H1 (cell line): ENCODE measurements at regions not wholly inside any gene's neighbourhood (a gene's known extent, or its start where the extent isn't known, plus 50 kb on each side); places are given as distances from the start of the nearest gene placed in this dataset.

Source experiments
- CTCF ChIA-PET: fragments of 300-600 bp; sonication (Branson Sonifier 250); formaldehyde crosslinking; loops from one replicate; lab custom pipeline; 2021; ENCODE audit not compliant: partially characterized antibody; lab: Charles Lee
- POLR2A ChIA-PET: fragments of 300-600 bp; sonication (Branson Sonifier 250); formaldehyde crosslinking; loops from one replicate; lab custom pipeline; 2021; ENCODE audit warnings: inconsistent platforms; ENCODE audit not compliant: partially characterized antibody; lab: Charles Lee
- DNase-seq, 2 experiments: peaks; one replicate each; pipeline versions ENCODE4 v3.0.0 to v3.0.0-alpha.2; 2010 to 2022; ENCODE audit warnings: low spot score in 2 of 2, low read depth in 1 of 2, mixed read lengths in 1 of 2
- FAIRE-seq: peaks from 2 replicates; lab custom pipeline; 2011; peaks lifted over from hg19 to GRCh38; lab: Jason Lieb, UNC
- H2AFZ ChIP-seq: 2 replicates; pipeline ENCODE4 v1.8.1; 2012; ENCODE audit warnings: low read length, inconsistent platforms
- H2AK5ac ChIP-seq: 2 replicates; pipeline ENCODE4 v1.6.1; 2013; ENCODE audit warnings: low read depth, low read length
- H2BK120ac ChIP-seq: replicated peaks from 2 replicates; pipeline ENCODE3; 2013; ENCODE audit warnings: low read depth, low read length, inconsistent platforms
- H2BK12ac ChIP-seq: 2 replicates; pipeline ENCODE4 v1.6.1; 2013; ENCODE audit warnings: low read depth, low read length
- H2BK15ac ChIP-seq: 2 replicates; pipeline ENCODE4 v1.6.1; 2013; ENCODE audit warnings: low read length
- H2BK20ac ChIP-seq: 2 replicates; pipeline ENCODE4 v1.6.1; 2013; ENCODE audit warnings: low read length
- H2BK5ac ChIP-seq: 2 replicates; pipeline ENCODE4 v1.6.1; 2013; ENCODE audit warnings: low read depth, low read length
- H3K14ac ChIP-seq: 2 replicates; pipeline ENCODE4 v1.6.1; 2013; ENCODE audit warnings: inconsistent platforms; ENCODE audit not compliant: insufficient read length
- H3K18ac ChIP-seq: 2 replicates; pipeline ENCODE4 v1.6.1; 2013; ENCODE audit warnings: low read length; ENCODE audit errors: extremely low read depth
- H3K23ac ChIP-seq: 2 replicates; pipeline ENCODE4 v1.6.1; 2013; ENCODE audit warnings: inconsistent platforms; ENCODE audit not compliant: insufficient read length
- H3K23me2 ChIP-seq: 2 replicates; pipeline ENCODE4 v1.6.1; 2013; ENCODE audit warnings: low read depth, low read length
- H3K27ac ChIP-seq: 2 replicates; pipeline ENCODE4 v1.6.1; 2011; ENCODE audit warnings: low read depth, low read length, inconsistent platforms
- H3K27me3 ChIP-seq, 4 experiments: replicated peaks in 1 of 4; 1 replicate in 1 of 4; 2 replicates in 3 of 4; pipeline versions ENCODE4 v1.6.1 to v1.8.1; 2011 to 2013; ENCODE audit warnings: low read length in 3 of 4, mild to moderate bottlenecking in 3 of 4, inconsistent platforms in 2 of 4, mixed read lengths in 2 of 4, moderate library complexity in 1 of 4; ENCODE audit not compliant: control insufficient read depth in 3 of 4, insufficient read depth in 3 of 4; ENCODE audit errors: extremely low read depth in 1 of 4
- H3K36me3 ChIP-seq, 4 experiments: 2 replicates each; pipeline versions ENCODE4 v1.6.1 to v1.8.1; 2011 to 2013; ENCODE audit warnings: mild to moderate bottlenecking in 4 of 4, low read length in 3 of 4, moderate library complexity in 2 of 4, control low read depth in 1 of 4, inconsistent platforms in 1 of 4; ENCODE audit not compliant: insufficient read depth in 4 of 4, control insufficient read depth in 2 of 4
- H3K4ac ChIP-seq: replicated peaks from 2 replicates; pipeline ENCODE3; 2013; ENCODE audit warnings: low read length, low read depth, mixed read lengths, inconsistent platforms; ENCODE audit not compliant: insufficient read length
- H3K4me1 ChIP-seq, 4 experiments: replicated peaks in 1 of 4; 1 replicate in 1 of 4; 2 replicates in 3 of 4; pipeline versions ENCODE4 v1.6.1 to v1.8.1; 2011 to 2013; ENCODE audit warnings: low read length in 3 of 4, inconsistent platforms in 2 of 4, mixed read lengths in 1 of 4; ENCODE audit not compliant: insufficient read depth in 4 of 4, control insufficient read depth in 3 of 4
- H3K4me2 ChIP-seq, 2 experiments: 2 replicates each; pipeline versions ENCODE4 v1.6.1 to v1.8.1; 2011 to 2013; ENCODE audit warnings: low read depth in 2 of 2, low read length in 2 of 2, control low read depth in 1 of 2, inconsistent platforms in 1 of 2, mild to moderate bottlenecking in 1 of 2; ENCODE audit not compliant: insufficient read depth in 1 of 2
- H3K4me3 ChIP-seq, 4 experiments: fragments of 200-600, 300-600 bp in 1 of 4; sonication (generic), shearing (Covaris generic), sonication (Bioruptor Twin) in 1 of 4; 2 replicates each; pipeline versions ENCODE4 v1.5.1 to v1.8.1; 2011 to 2016; ENCODE audit warnings: low read length in 4 of 4, low read depth in 3 of 4, control low read depth in 2 of 4, inconsistent platforms in 2 of 4, mild to moderate bottlenecking in 2 of 4, mixed read lengths in 1 of 4, moderate library complexity in 1 of 4; ENCODE audit not compliant: insufficient read depth in 2 of 4; ENCODE audit errors: extremely low read depth in 1 of 4
- H3K56ac ChIP-seq: replicated peaks from 2 replicates; pipeline ENCODE3; 2013; ENCODE audit warnings: low read depth, mild to moderate bottlenecking, mixed read lengths, low read length, inconsistent platforms; ENCODE audit not compliant: insufficient read length
- H3K79me1 ChIP-seq: 2 replicates; pipeline ENCODE4 v1.6.1; 2013; ENCODE audit warnings: low read depth, low read length, control low read depth
- H3K79me2 ChIP-seq, 2 experiments: 2 replicates each; pipeline versions ENCODE4 v1.6.1 to v1.8.1; 2012 to 2013; ENCODE audit warnings: low read length in 2 of 2, mild to moderate bottlenecking in 2 of 2, inconsistent platforms in 1 of 2; ENCODE audit not compliant: insufficient read depth in 2 of 2, control insufficient read depth in 1 of 2
- H3K9ac ChIP-seq, 4 experiments: replicated peaks in 1 of 4; 1 replicate in 1 of 4; 2 replicates in 3 of 4; pipeline versions ENCODE4 v1.6.1 to v1.8.1; 2011 to 2013; ENCODE audit warnings: low read depth in 3 of 4, low read length in 3 of 4, control low read depth in 2 of 4, mild to moderate bottlenecking in 2 of 4, moderate library complexity in 2 of 4, inconsistent platforms in 1 of 4; ENCODE audit errors: extremely low read depth in 1 of 4
- H3K9me3 ChIP-seq, 2 experiments: 2 replicates each; pipeline versions ENCODE4 v1.6.1 to v1.8.1; 2012 to 2013; ENCODE audit warnings: mild to moderate bottlenecking in 2 of 2, moderate library complexity in 2 of 2, control low read depth in 1 of 2, inconsistent platforms in 1 of 2, low read depth in 1 of 2, low read length in 1 of 2, mixed read lengths in 1 of 2; ENCODE audit not compliant: insufficient read depth in 2 of 2
- H4K20me1 ChIP-seq, 2 experiments: replicated peaks in 1 of 2; 2 replicates each; pipeline versions ENCODE3 to v1.8.1; 2011 to 2013; ENCODE audit warnings: inconsistent platforms in 2 of 2, low read length in 2 of 2, mild to moderate bottlenecking in 1 of 2; ENCODE audit not compliant: insufficient read depth in 2 of 2, control insufficient read depth in 1 of 2
- H4K5ac ChIP-seq: 2 replicates; pipeline ENCODE4 v1.6.1; 2013; ENCODE audit warnings: low read length, low read depth, mixed read lengths, inconsistent platforms; ENCODE audit not compliant: insufficient read length
- H4K8ac ChIP-seq: 2 replicates; pipeline ENCODE4 v1.8.0; 2013; ENCODE audit warnings: mild to moderate bottlenecking, moderate library complexity, low read length, inconsistent platforms; ENCODE audit not compliant: insufficient read depth; ENCODE audit errors: extremely low read depth
- H4K91ac ChIP-seq: replicated peaks from 2 replicates; pipeline ENCODE3; 2013; ENCODE audit warnings: low read length, mixed read lengths, inconsistent platforms; ENCODE audit not compliant: insufficient read length
- CBX5 ChIP-seq: fragments of 300-800, 300-1000 bp; sonication (generic); IDR thresholded peaks from 2 replicates; pipeline ENCODE4 v1.7.1; 2016; ENCODE audit warnings: antibody characterized with exemption, low read length, low read depth
- CTBP2 ChIP-seq: IDR thresholded peaks from 2 replicates; pipeline ENCODE4 v1.7.0; 2011; ENCODE audit warnings: borderline replicate concordance, mild to moderate bottlenecking, moderate library complexity, mixed read lengths, low read length; ENCODE audit not compliant: insufficient read depth, insufficient read length
- EGR1 ChIP-seq: IDR thresholded peaks from 2 replicates; pipeline ENCODE4 v1.6.1; 2011; ENCODE audit warnings: low read depth, low read length, borderline replicate concordance
- EZH2 ChIP-seq: fragments of 200-600 bp; sonication (generic); IDR thresholded peaks from 2 replicates; pipeline ENCODE4 v1.7.1; 2012; ENCODE audit warnings: low read depth, mild to moderate bottlenecking, moderate library complexity, low read length, inconsistent platforms; ENCODE audit not compliant: severe bottlenecking
- HDAC6 ChIP-seq: IDR thresholded peaks from one replicate; pipeline ENCODE4 v1.7.1; 2012; ENCODE audit warnings: low read depth, mild to moderate bottlenecking, inconsistent platforms, low read length, moderate library complexity
- JUND ChIP-seq: IDR thresholded peaks from 2 replicates; pipeline ENCODE4 v1.6.1; 2011; ENCODE audit warnings: mild to moderate bottlenecking, improper control_type of control experiment, low read length
- KDM4A ChIP-seq: IDR thresholded peaks from one replicate; pipeline ENCODE4 v1.7.1; 2012; ENCODE audit warnings: low read depth, mild to moderate bottlenecking, moderate library complexity, low read length, inconsistent platforms; ENCODE audit not compliant: severe bottlenecking
- MAFK ChIP-seq: IDR thresholded peaks from 2 replicates; pipeline ENCODE4 v1.6.1; 2012; ENCODE audit warnings: low read depth, mild to moderate bottlenecking, improper control_type of control experiment, low read length
- NANOG ChIP-seq: IDR thresholded peaks from 2 replicates; pipeline ENCODE4 v1.6.1; 2011; ENCODE audit warnings: low read length, low read depth, mild to moderate bottlenecking, inconsistent platforms; ENCODE audit not compliant: insufficient read depth, poor library complexity, severe bottlenecking
- NRF1 ChIP-seq: IDR thresholded peaks from 2 replicates; pipeline ENCODE4 v1.6.1; 2011; ENCODE audit warnings: mild to moderate bottlenecking, low read depth, low read length, improper control_type of control experiment
- PHF8 ChIP-seq: fragments of 200-600 bp; sonication (generic); conservative IDR thresholded peaks from 2 replicates; pipeline ENCODE4 v1.7.1; 2012; ENCODE audit warnings: low read depth, mild to moderate bottlenecking, inconsistent platforms, low read length, moderate library complexity
- RXRA ChIP-seq: IDR thresholded peaks from 2 replicates; pipeline ENCODE4 v1.6.1; 2011; ENCODE audit warnings: low read depth, mild to moderate bottlenecking, low read length, moderate library complexity; ENCODE audit not compliant: insufficient read depth
- SAP30 ChIP-seq: fragments of 300-600 bp; sonication (generic); IDR thresholded peaks from 2 replicates; pipeline ENCODE4 v1.7.1; 2012; ENCODE audit warnings: low read length, moderate library complexity, mild to moderate bottlenecking, inconsistent platforms; ENCODE audit not compliant: insufficient read depth, insufficient replicate concordance
- SRF ChIP-seq: IDR thresholded peaks from 2 replicates; pipeline ENCODE4 v1.6.1; 2011; ENCODE audit warnings: mild to moderate bottlenecking, low read depth, low read length, moderate library complexity
- WGBS, 2 experiments: shearing (Covaris generic) in 1 of 2; methylation state at CpG; one replicate each; pipeline versions ENCODE4 v1.1.6 to v1.1.7; 2013 to 2015; ENCODE audit warnings: low lambda C conversion rate in 2 of 2, mixed read lengths in 2 of 2, inconsistent platforms in 1 of 2, low coverage in 1 of 2, missing lambda C conversion rate in 1 of 2; ENCODE audit not compliant: insufficient replicate concordance in 2 of 2, insufficient coverage in 1 of 2, insufficient read length in 1 of 2; ENCODE audit errors: extremely low coverage in 1 of 2, missing lambda C conversion rate in 1 of 2; 5-methylcytosine and 5-hydroxymethylcytosine counted together

- no peak overlapping the region for H3K4me3 ChIP-seq
- no peak overlapping the region for H3K14ac ChIP-seq
- no peak overlapping the region for H2AFZ ChIP-seq
- H3K23me2 ChIP-seq, result no peaks in the 10 kb centered on the region
- no peak overlapping the region for H3K18ac ChIP-seq
- H3K56ac ChIP-seq, result no peak overlapping the region
- no peak overlapping the region for H2AK5ac ChIP-seq
- no peak overlapping the region for H2BK20ac ChIP-seq
- WGBS, 2 experiments, result 96% methylated on average over 1 of the region's 1 CpG; no CpG with 5 or more reads in 1 of the 2 experiments
- H3K36me3 ChIP-seq, result no peaks in the 10 kb centered on the region
- no peak overlapping the region for H4K8ac ChIP-seq
- H3K4me2 ChIP-seq, result no peak overlapping the region
- H4K5ac ChIP-seq, result no peak overlapping the region
- DNase-seq (no peak), FAIRE-seq (no peak)
- H3K79me2 ChIP-seq, result no peaks in the 10 kb centered on the region
- no peak overlapping the region for H2BK5ac ChIP-seq
- no peak overlapping the region for H4K91ac ChIP-seq
- CTCF ChIA-PET, result interaction anchor here (0.5 kb wide), 1 partner anchor 770 kb away, joined by 3 read pairs; no protein-coding TSS in a partner anchor
- H3K79me1 ChIP-seq, result no peaks in the 10 kb centered on the region
- H3K23ac ChIP-seq, result no peak overlapping the region
- no peaks in the 10 kb centered on the region for H3K27me3 ChIP-seq
- H3K4ac ChIP-seq, result no peak overlapping the region
- H2BK12ac ChIP-seq, result no peak overlapping the region
- H3K9me3 ChIP-seq, result peaks cover 0 to 3% of the 10 kb centered on the region in 2 experiments; a peak in 2 of 4 replicates
- H3K9ac ChIP-seq, result no peak overlapping the region
- H3K4me1 ChIP-seq, result peaks cover 0 to 12% (median under 1%) of the 10 kb centered on the region in 4 experiments; a peak in 1 of 7 replicates
- no peak overlapping the region for H2BK15ac ChIP-seq
- H2BK120ac ChIP-seq, result no peak overlapping the region
- no peak overlapping the region for H3K27ac ChIP-seq
- no peaks in the 10 kb centered on the region for H4K20me1 ChIP-seq
- POLR2A ChIA-PET, result no interaction called here
- TF ChIP-seq MAFK (no peak), EGR1 (no peak), JUND (no peak), SRF (no peak), PHF8 (no peak), EZH2 (no peak), NANOG (no peak), NRF1 (no peak), CTBP2 (no peak), HDAC6 (no peak), RXRA (no peak), KDM4A (no peak), CBX5 (no peak), SAP30 (no peak)
These were observed 500.5 kb upstream of the SPRY2 start for GRCh38 chr13:80841414-80841813.
